Lower leg skin (tissue), 4 donors: ENCODE measurements at regions not wholly inside any gene's neighbourhood (a gene's known extent, or its start where the extent isn't known, plus 50 kb on each side); places are given as distances from the start of the nearest gene placed in this dataset.
A peak's percentile ranks its signal among the peaks of the same experiment; 100 is the strongest.

Source experiments
- DNase-seq, 2 donors: peaks; one replicate each; pipeline ENCODE4 v3.0.0-alpha.2; 2019; ENCODE audit warnings: low spot score in 2 of 2
- H3K4me3 ChIP-seq: fragments of 200-600 bp; sonication (generic); 2 replicates; pipeline ENCODE4 v1.5.1; 2017; ENCODE audit warnings: mild to moderate bottlenecking, low read depth; ENCODE audit not compliant: poor library complexity, severe bottlenecking
- POLR2A ChIP-seq, 2 donors: fragments of 450-650 bp; IDR thresholded peaks; one replicate each; pipeline ENCODE4 v1.6.1; 2016 to 2017; ENCODE audit warnings: antibody characterized with exemption in 2 of 2, mild to moderate bottlenecking in 1 of 2, moderate library complexity in 1 of 2
- WGBS, 2 donors: methylation state at CpG; one replicate each; pipeline ENCODE4 v1.1.5; 2018; 5-methylcytosine and 5-hydroxymethylcytosine counted together
- intact Hi-C: fragments of 100-400 bp; cut with DNase I; formaldehyde crosslinking; loops from one replicate; pipeline ENCODE4 v1.15.0; 2023; ENCODE audit warnings: low total_unique reads
- TF ChIP-seq, protein P1 (sequence below), 3 donors: fragments of 450-650 bp; IDR thresholded peaks; one replicate each; pipeline ENCODE4 v1.5.1; 2016; ENCODE audit warnings: antibody characterized with exemption in 3 of 3, mild to moderate bottlenecking in 3 of 3, moderate library complexity in 2 of 3

DNA sequence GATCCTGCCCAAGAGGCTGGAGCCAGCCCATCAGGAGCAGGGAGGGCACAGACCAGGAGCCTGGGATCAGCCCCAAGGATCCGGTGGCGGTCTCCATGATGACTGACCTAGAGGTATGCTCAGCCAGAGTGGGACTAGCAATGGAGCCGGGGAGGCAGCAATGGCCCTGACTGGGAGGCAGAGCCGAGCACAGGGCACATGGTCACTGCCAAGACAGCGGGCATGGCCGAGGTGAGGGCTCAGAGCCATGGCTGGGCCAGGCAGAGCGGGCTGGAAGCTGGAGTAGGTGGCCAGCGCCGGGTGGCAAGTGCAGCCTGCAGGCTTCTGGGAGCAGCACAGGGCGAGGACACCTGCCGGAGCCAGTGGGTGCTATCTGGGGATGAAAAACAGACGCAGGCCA, 259.3 kb downstream of the BCL11B start:
- 85 to 90% methylated on average over 10 to 12 of the region's 12 CpGs for WGBS, 2 donors
- intact Hi-C loops, result no loop called here
- no peak for DNase-seq
- TF ChIP-seq POLR2A (IDR thresholded peaks at IDR 0.05), result no peak
- TF ChIP-seq, protein P1, sequence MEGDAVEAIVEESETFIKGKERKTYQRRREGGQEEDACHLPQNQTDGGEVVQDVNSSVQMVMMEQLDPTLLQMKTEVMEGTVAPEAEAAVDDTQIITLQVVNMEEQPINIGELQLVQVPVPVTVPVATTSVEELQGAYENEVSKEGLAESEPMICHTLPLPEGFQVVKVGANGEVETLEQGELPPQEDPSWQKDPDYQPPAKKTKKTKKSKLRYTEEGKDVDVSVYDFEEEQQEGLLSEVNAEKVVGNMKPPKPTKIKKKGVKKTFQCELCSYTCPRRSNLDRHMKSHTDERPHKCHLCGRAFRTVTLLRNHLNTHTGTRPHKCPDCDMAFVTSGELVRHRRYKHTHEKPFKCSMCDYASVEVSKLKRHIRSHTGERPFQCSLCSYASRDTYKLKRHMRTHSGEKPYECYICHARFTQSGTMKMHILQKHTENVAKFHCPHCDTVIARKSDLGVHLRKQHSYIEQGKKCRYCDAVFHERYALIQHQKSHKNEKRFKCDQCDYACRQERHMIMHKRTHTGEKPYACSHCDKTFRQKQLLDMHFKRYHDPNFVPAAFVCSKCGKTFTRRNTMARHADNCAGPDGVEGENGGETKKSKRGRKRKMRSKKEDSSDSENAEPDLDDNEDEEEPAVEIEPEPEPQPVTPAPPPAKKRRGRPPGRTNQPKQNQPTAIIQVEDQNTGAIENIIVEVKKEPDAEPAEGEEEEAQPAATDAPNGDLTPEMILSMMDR (IDR thresholded peaks at IDR 0.05), result no peak
- H3K4me3 ChIP-seq, result no peak overlapping the region

GRCh38 chr14:99015833-99016232, 256.2 kb downstream of the BCL11B start:
- TF ChIP-seq POLR2A (IDR thresholded peaks at IDR 0.05), result no peak
- TF ChIP-seq, protein P1 (IDR thresholded peaks at IDR 0.05), result no peak
- DNase-seq, result no peak
- intact Hi-C loops, result no loop called here
- H3K4me3 ChIP-seq, result no peak overlapping the region
- 82 to 84% methylated on average over 14 of the region's 14 CpGs for WGBS, 2 donors

- intact Hi-C loops, result no loop called here
- WGBS, 2 donors, result 42 to 89% methylated on average over 1 of the region's 1 CpG
- no peak overlapping the region for H3K4me3 ChIP-seq
- no peak for TF ChIP-seq POLR2A (IDR thresholded peaks at IDR 0.05)
- TF ChIP-seq, protein P1 (IDR thresholded peaks at IDR 0.05), result no peak
- no peak for DNase-seq
These were observed 248.6 kb downstream of the BCL11B start for GRCh38 chr14:99023371-99023770.

DNA sequence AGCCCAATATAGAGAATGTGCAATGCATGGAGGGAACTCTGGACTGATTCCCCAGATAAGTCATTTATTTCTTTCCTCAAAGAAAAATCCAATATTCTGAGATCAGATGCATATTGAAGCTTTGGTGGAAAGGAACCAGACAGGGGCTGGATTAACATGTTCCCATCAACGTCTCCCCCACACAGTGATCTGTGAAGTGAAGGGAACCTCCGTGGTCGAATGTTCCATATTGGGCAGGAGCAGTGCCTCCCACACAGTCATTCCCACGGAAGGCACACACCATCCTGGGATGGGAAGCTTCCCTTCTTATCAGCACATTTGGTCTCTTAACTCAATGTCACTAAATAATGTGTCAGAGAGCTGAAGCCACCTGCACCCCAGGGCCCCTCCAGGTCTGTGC, 247.1 kb downstream of the BCL11B start:
- DNase-seq, result no peak
- H3K4me3 ChIP-seq, result no peak overlapping the region
- TF ChIP-seq, protein P1 (IDR thresholded peaks at IDR 0.05), result no peak
- no peak for TF ChIP-seq POLR2A (IDR thresholded peaks at IDR 0.05)
- WGBS, 2 donors, result 81 to 88% methylated on average over 4 of the region's 4 CpGs
- intact Hi-C loops, result no loop called here

- intact Hi-C loops, result no loop called here
- DNase-seq, result no peak
These were observed 246.6 kb downstream of the BCL11B start for GRCh38 chr14:99025418-99025817.

GRCh38 chr14:99026471-99026870, 245.5 kb downstream of the BCL11B start:
- WGBS, 2 donors, result 50 to 95% methylated on average over 2 of the region's 2 CpGs
- no peak for TF ChIP-seq POLR2A (IDR thresholded peaks at IDR 0.05)
- TF ChIP-seq, protein P1 (IDR thresholded peaks at IDR 0.05), result no peak
- peak in 1 of 2 donors; percentile 10 for DNase-seq
- intact Hi-C loops, result no loop called here
- H3K4me3 ChIP-seq, result no peak overlapping the region

More at GRCh38 chr14:99025418-99025817, 246.6 kb downstream of the BCL11B start:
- TF ChIP-seq, protein P1 (IDR thresholded peaks at IDR 0.05), result no peak
- 96% methylated on average over 11 of the region's 11 CpGs for WGBS, 2 donors
- no peak overlapping the region for H3K4me3 ChIP-seq
